ENCODE measurements at regions not wholly inside any gene's neighbourhood (a gene's known extent, or its start where the extent isn't known, plus 50 kb on each side); places are given as distances from the start of the nearest gene placed in this dataset.

GRCh38 chr1:94680039-94680377 is 138.4 kb upstream of the F3 start:
- no peak for DNase-seq (ENCODE audit: extremely low read depth, low read depth)
- no peak for TF ChIP-seq CTCF (IDR thresholded peaks at IDR 0.05; ENCODE audit: low read depth, low read length)

- no peak for DNase-seq (ENCODE audit: extremely low read depth, low read depth)
- TF ChIP-seq CTCF (IDR thresholded peaks at IDR 0.05; ENCODE audit: low read depth, low read length) = no peak
Measured at GRCh38 chr1:94679332-94680038, 137.9 kb upstream of the F3 start.

- no peak for DNase-seq (ENCODE audit: extremely low read depth, low read depth)
- no peak for TF ChIP-seq CTCF (IDR thresholded peaks at IDR 0.05; ENCODE audit: low read depth, low read length)
Measured at GRCh38 chr1:94678202-94678848, 136.8 kb upstream of the F3 start.

GRCh38 chr1:94677714-94678113 is 136.2 kb upstream of the F3 start:
- no peak for DNase-seq (ENCODE audit: extremely low read depth, low read depth)

GRCh38 chr1:94677087-94677486 is 135.5 kb upstream of the F3 start:
- DNase-seq (ENCODE audit: extremely low read depth, low read depth) = no peak
- no peak for TF ChIP-seq CTCF (IDR thresholded peaks at IDR 0.05; ENCODE audit: low read depth, low read length)

More at GRCh38 chr1:94677714-94678113, 136.2 kb upstream of the F3 start:
- TF ChIP-seq CTCF (IDR thresholded peaks at IDR 0.05; ENCODE audit: low read depth, low read length) = no peak

GRCh38 chr1:94676686-94677085 is 135.1 kb upstream of the F3 start:
- TF ChIP-seq CTCF (IDR thresholded peaks at IDR 0.05; ENCODE audit: low read depth, low read length) = no peak
- no peak for DNase-seq (ENCODE audit: extremely low read depth, low read depth)

GRCh38 chr1:94675373-94675772 is 133.8 kb upstream of the F3 start:
- no peak for TF ChIP-seq CTCF (IDR thresholded peaks at IDR 0.05; ENCODE audit: low read depth, low read length)
- DNase-seq (ENCODE audit: extremely low read depth, low read depth) = no peak

Measured in AG09319 (cell line).